VCaP (cell line): ENCODE measurements at regions not wholly inside any gene's neighbourhood (a gene's known extent, or its start where the extent isn't known, plus 50 kb on each side); places are given as distances from the start of the nearest gene placed in this dataset.

Source experiments
- H3K27ac ChIP-seq: fragments of 450-650 bp; 2 replicates; pipeline ENCODE4 v1.5.1; 2017
- CTCF ChIP-seq: fragments of 450-650 bp; conservative IDR thresholded peaks from 2 replicates; pipeline ENCODE4 v1.5.1; 2017; ENCODE audit warnings: mild to moderate bottlenecking, moderate library complexity

DNA sequence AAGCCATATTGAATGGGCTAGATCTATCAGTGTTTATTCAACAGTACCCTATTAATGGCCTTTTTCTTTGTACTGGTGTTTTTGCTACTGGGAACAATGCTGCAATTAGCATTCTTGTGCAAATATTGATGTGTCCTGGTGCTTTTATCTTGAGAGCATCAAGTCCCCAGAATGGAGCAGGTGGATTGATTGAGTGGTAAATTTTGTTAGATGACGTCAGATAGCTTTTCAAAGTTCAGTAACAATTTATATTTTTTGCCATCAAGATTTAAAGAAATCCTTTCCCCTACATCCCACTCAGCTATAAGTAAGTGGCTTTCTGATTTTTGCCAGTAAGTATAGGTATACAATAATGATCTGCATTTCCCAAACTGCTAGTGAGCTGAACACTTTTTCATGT, 63.4 kb upstream of the SYPL1 start:
- peak overlapping the region; percentile 74 for H3K27ac ChIP-seq
- no peak for TF ChIP-seq CTCF

DNA sequence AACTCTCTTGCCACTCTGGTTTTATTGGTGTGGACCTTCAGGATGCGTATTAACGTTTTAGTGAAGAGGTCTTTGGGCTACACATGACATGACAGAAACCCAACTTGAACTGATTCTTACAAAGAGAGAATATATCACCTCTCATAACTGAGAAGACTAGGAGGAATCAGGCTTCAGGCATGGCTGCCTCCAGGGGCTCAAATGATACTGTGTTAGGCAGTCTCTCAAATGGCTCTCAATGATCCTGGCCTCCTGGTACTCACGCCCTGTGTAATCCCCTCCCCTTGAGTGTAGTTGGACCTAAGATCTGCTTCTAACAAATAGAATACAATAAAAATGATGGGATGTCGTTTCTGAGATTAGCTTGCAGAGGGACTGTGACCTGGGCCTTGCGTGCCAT, 58.5 kb upstream of the SYPL1 start:
- TF ChIP-seq CTCF, result no peak

DNA sequence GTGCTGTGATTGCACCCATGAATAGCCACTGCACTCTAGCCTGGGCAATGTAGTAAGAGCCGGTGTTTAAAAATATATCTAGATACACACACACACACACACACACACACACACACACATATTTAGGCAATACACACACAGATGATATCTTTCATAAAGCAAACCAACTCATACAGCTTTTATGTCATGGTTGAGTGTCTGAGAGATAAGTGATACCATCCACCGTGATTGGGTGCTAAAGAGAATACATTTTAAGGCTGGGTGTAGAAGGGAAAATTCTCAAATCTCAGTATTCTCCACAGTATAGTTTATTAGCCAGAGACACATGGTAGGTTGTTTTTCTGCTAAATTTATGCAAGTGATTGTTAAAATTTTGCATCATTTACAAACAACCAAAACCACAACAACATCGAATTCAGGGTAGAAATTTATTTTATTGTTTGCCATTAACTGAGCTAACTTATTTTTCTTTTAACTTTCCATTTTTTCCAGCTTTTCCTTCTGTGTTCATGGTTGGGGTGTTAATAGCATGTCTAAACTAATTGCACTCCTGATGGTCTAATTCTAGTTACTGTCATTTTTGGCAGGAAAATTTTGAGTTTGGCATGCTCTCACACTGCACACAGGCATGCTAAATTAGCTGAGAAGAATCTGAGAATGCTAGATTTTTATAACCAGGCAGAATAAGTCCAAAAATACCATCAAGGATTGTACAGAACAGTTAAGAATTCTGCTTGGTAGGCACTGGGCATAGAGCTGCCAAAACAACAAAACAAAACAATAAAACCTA, 57.9 kb upstream of the SYPL1 start:
- H3K27ac ChIP-seq, result no peak overlapping the region
- TF ChIP-seq CTCF, result no peak

More for the DNA sequence above, 58.5 kb upstream of the SYPL1 start:
- H3K27ac ChIP-seq, result no peak overlapping the region

- no peak for TF ChIP-seq CTCF
Observed at GRCh38 chr7:106167439-106168136, 55.5 kb upstream of the SYPL1 start.

GRCh38 chr7:106166651-106167342, 54.7 kb upstream of the SYPL1 start:
- peak; percentile 95 for TF ChIP-seq CTCF
- no peak overlapping the region for H3K27ac ChIP-seq

More at GRCh38 chr7:106167439-106168136, 55.5 kb upstream of the SYPL1 start:
- no peak overlapping the region for H3K27ac ChIP-seq

DNA sequence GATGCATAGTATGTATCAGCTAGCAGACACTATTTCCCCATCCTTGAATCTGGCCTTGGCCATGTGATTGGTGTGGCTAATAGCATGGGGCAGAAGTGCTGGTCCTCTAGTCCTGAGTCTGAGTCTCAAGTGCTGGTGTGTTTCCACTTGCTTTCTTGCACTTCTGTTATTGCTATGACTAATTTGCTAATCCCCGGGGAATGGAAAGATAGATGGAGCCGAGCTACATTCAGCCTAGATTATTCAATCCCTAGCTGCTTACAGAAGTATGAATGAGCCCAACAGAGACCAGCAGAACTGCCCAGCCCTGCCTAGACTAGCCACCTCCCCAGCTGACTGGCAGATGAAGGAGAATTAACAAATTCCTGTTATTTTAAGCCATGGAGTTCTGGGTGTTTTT, 53.2 kb upstream of the SYPL1 start:
- no peak for TF ChIP-seq CTCF
- no peak overlapping the region for H3K27ac ChIP-seq

DNA sequence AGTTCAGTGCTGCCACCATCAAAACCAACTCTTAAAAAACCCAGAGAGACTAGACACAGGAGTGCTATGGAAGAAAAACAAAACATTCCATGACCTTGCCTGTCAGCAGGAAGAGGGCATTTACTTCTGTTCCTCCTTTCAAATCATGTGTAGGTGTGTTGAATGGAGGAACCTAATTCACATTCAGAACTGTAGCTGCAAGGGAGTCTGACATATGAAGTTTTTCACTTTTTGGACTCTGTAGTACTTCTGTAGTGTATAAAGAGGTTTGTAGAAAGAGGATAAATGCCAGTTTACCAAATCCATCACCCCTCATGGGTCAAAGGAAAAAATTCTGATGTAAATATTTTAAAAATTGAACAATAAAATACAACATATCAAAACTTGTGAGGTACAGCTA, 51.1 kb upstream of the SYPL1 start:
- no peak for TF ChIP-seq CTCF
- no peak overlapping the region for H3K27ac ChIP-seq
